ENCODE measurements at regions not wholly inside any gene's neighbourhood (a gene's known extent, or its start where the extent isn't known, plus 50 kb on each side); places are given as distances from the start of the nearest gene placed in this dataset.

DNA sequence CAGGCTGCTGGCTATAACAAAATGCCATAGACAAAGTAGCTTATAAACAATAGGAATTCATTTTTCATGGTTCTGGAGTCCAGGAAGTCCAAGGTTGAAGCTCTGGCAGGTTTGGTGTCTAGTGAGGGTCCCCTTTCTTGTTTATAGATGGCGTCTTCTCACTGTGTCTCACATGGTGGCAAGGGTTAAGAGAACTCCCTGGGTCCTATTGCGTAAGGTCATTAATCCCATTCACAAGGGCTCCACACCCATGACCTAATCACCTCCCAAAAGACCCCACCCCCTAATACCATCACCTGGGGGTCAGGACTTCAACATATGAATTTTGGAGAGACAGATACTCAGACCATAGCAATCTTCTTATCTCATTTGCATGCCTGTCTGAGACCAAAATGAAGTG, 108.9 kb upstream of the USP25 start:
- no peaks in the 10 kb centered on the region for H3K36me3 ChIP-seq (replicated peaks in 1 of 2; ENCODE audit: control insufficient read depth in 1 of 2, insufficient read depth in 2 of 2, low read length in 2 of 2)
- 46% methylated on average over 2 of the region's 2 CpGs for WGBS (ENCODE audit: low lambda C conversion rate)

DNA sequence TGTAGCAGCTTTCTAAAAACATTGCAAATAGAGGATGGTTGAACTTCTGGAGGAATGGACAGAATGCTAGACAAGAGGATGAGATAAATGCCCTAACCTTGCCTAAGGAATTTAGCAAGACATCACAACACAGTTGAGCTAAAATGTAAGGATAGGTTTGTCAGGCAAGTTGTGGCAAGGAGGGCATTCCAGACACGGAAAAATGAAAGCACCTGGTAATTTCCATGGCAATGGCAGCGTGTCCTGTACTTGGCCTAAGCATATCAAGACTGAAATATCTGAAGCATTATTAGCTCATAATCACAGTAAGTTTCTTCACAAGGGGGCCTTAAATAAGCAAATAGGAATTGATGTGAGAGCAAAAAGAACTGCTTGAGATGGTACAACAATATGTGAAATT, 105.1 kb upstream of the USP25 start:
- no TSS peak for BruUV-seq (replicated peaks)
- Histone ChIP-seq H3K4me1 (ENCODE audit: insufficient read depth, low read length) (no peaks in the 10 kb centered on the region), H3K36me3 (replicated peaks in 1 of 2; ENCODE audit: control insufficient read depth in 1 of 2, insufficient read depth in 2 of 2, low read length in 2 of 2) (no peaks in the 10 kb centered on the region), H3K9ac (ENCODE audit: insufficient read depth, low read depth, low read length) (no peak overlapping the region), H3K27me3 (ENCODE audit: control insufficient read depth in 1 of 2, insufficient read depth in 2 of 2, low read length in 2 of 2) (no peaks in the 10 kb centered on the region), H3K9me3 (ENCODE audit: low read length) (no peaks in the 10 kb centered on the region), H3K79me2 (ENCODE audit: insufficient read depth, low read length) (no peaks in the 10 kb centered on the region), H3K4me3 (replicated peaks in 1 of 3; ENCODE audit: insufficient read depth in 1 of 3, low read depth in 2 of 3, low read length in 3 of 3) (no peak overlapping the region), H2AFZ (ENCODE audit: low read length) (no peak overlapping the region), H4K20me1 (ENCODE audit: insufficient read depth, low read length) (no peaks in the 10 kb centered on the region), H3K27ac (ENCODE audit: extremely low read length, insufficient read depth, low read length) (no peak overlapping the region), H3K4me2 (ENCODE audit: low read depth, low read length) (no peak overlapping the region)
- FAIRE-seq = no peak
- no peak for TF ChIP-seq SNRNP70 (IDR thresholded peaks at IDR 0.05; ENCODE audit: low read depth, low read length)
- TF ChIP-seq HOXA7 (CRISPR knock-in tag; IDR thresholded peaks at IDR 0.05) = no peak
- no peak for TF ChIP-seq ZNF616 (CRISPR knock-in tag; IDR thresholded peaks at IDR 0.05; ENCODE audit: low read depth)
- intact Hi-C loops (cut with micrococcal nuclease; ENCODE audit: unreplicated experiment) (loop anchor here (10.0 kb wide), 1 partner anchor 530 kb away; no protein-coding TSS in a partner anchor), in situ Hi-C loops (cut with HindIII; ENCODE audit: extremely low pct_ligation_motif_present, low pct_unique_long_range_greater_than_20kb) (no loop called here)
- no peak for DNase-seq (ENCODE audit: low spot score)
- CTCF ChIA-PET (ENCODE audit: low intra/inter-chr PET ratio, low total read pairs) = no interaction called here
- POLR2A ChIA-PET = no interaction called here
- 3% methylated on average over 2 of the region's 2 CpGs for WGBS (ENCODE audit: low lambda C conversion rate)
- no peak for ATAC-seq

More for the DNA sequence above, 108.9 kb upstream of the USP25 start:
- TF ChIP-seq CEBPB (IDR thresholded peaks at IDR 0.05; ENCODE audit: borderline replicate concordance, low read depth, low read length) (peak; percentile 53; the same call in 1 of the 2 replicates), ZNF256 (CRISPR knock-in tag; conservative IDR thresholded peaks at IDR 0.05) (no peak), FOXK2 (IDR thresholded peaks at IDR 0.05) (no peak)
- Histone ChIP-seq H3K9ac (ENCODE audit: insufficient read depth, low read depth, low read length) (no peak overlapping the region), H4K20me1 (ENCODE audit: insufficient read depth, low read length) (no peaks in the 10 kb centered on the region), H3K4me2 (ENCODE audit: low read depth, low read length) (no peak overlapping the region), H3K4me1 (ENCODE audit: insufficient read depth, low read length) (no peaks in the 10 kb centered on the region), H3K4me3 (replicated peaks in 1 of 3; ENCODE audit: insufficient read depth in 1 of 3, low read depth in 2 of 3, low read length in 3 of 3) (no peak overlapping the region), H2AFZ (ENCODE audit: low read length) (no peak overlapping the region), H3K27me3 (ENCODE audit: control insufficient read depth in 1 of 2, insufficient read depth in 2 of 2, low read length in 2 of 2) (no peaks in the 10 kb centered on the region), H3K9me3 (ENCODE audit: low read length) (no peaks in the 10 kb centered on the region), H3K27ac (ENCODE audit: extremely low read length, insufficient read depth, low read length) (no peak overlapping the region), H3K79me2 (ENCODE audit: insufficient read depth, low read length) (no peaks in the 10 kb centered on the region)
- in situ Hi-C loops (cut with HindIII; ENCODE audit: extremely low pct_ligation_motif_present, low pct_unique_long_range_greater_than_20kb) = no loop called here
- intact Hi-C loops (cut with micrococcal nuclease; ENCODE audit: unreplicated experiment) = loop anchor here (10.0 kb wide), 1 partner anchor 534 kb away; no protein-coding TSS in a partner anchor
- CTCF ChIA-PET (ENCODE audit: low intra/inter-chr PET ratio, low total read pairs) = no interaction called here
- BruUV-seq (replicated peaks) = no TSS peak
- DNase-seq (ENCODE audit: low spot score) = no peak
- ATAC-seq = no peak
- POLR2A ChIA-PET = no interaction called here
- FAIRE-seq = no peak
